ENCODE measurements at regions not wholly inside any gene's neighbourhood (a gene's known extent, or its start where the extent isn't known, plus 50 kb on each side); places are given as distances from the start of the nearest gene placed in this dataset.

- DNase-seq (ENCODE audit: low read depth, low spot score): no peak
Observed at GRCh38 chr10:43912469-43912868, 263.8 kb upstream of the ZNF32 start.

GRCh38 chr10:43906490-43906889 lies 257.8 kb upstream of the ZNF32 start:
- no peak for DNase-seq (ENCODE audit: low read depth, low spot score)

GRCh38 chr10:43905512-43906236 lies 257.0 kb upstream of the ZNF32 start:
- DNase-seq (ENCODE audit: low read depth, low spot score): no peak

GRCh38 chr10:43904844-43905243 lies 256.2 kb upstream of the ZNF32 start:
- no peak for DNase-seq (ENCODE audit: low read depth, low spot score)

- no peak for DNase-seq (ENCODE audit: low read depth, low spot score)
Observed at GRCh38 chr10:43904301-43904700, 255.6 kb upstream of the ZNF32 start.

- no peak for DNase-seq (ENCODE audit: low read depth, low spot score)
Observed at GRCh38 chr10:43903451-43903850, 254.8 kb upstream of the ZNF32 start.

GRCh38 chr10:43902842-43903241 lies 254.2 kb upstream of the ZNF32 start:
- no peak for DNase-seq (ENCODE audit: low read depth, low spot score)

GRCh38 chr10:43901744-43902504 lies 253.2 kb upstream of the ZNF32 start:
- no peak for DNase-seq (ENCODE audit: low read depth, low spot score)

GRCh38 chr10:43901302-43901701 lies 252.6 kb upstream of the ZNF32 start:
- no peak for DNase-seq (ENCODE audit: low read depth, low spot score)

- no peak for DNase-seq (ENCODE audit: low read depth, low spot score)
Observed at GRCh38 chr10:43900571-43900970, 251.9 kb upstream of the ZNF32 start.

- no peak for DNase-seq (ENCODE audit: low read depth, low spot score)
Observed at GRCh38 chr10:43899224-43899959, 250.7 kb upstream of the ZNF32 start.

GRCh38 chr10:43898592-43898991 lies 249.9 kb upstream of the ZNF32 start:
- no peak for DNase-seq (ENCODE audit: low read depth, low spot score)

GRCh38 chr10:43897765-43898419 lies 249.2 kb upstream of the ZNF32 start:
- no peak for DNase-seq (ENCODE audit: low read depth, low spot score)

- no peak for DNase-seq (ENCODE audit: low read depth, low spot score)
Observed at GRCh38 chr10:43892062-43892770, 243.5 kb upstream of the ZNF32 start.

GRCh38 chr10:43891241-43891640 lies 242.6 kb upstream of the ZNF32 start:
- DNase-seq (ENCODE audit: low read depth, low spot score): no peak

- DNase-seq (ENCODE audit: low read depth, low spot score): no peak
Observed at GRCh38 chr10:43890124-43890523, 241.4 kb upstream of the ZNF32 start.

- DNase-seq (ENCODE audit: low read depth, low spot score): no peak
Observed at GRCh38 chr10:43888586-43888985, 239.9 kb upstream of the ZNF32 start.

GRCh38 chr10:43885842-43886241 lies 237.2 kb upstream of the ZNF32 start:
- DNase-seq (ENCODE audit: low read depth, low spot score): no peak

- no peak for DNase-seq (ENCODE audit: low read depth, low spot score)
Observed at GRCh38 chr10:43885252-43885651, 236.6 kb upstream of the ZNF32 start.

GRCh38 chr10:43884501-43885105 lies 235.9 kb upstream of the ZNF32 start:
- no peak for DNase-seq (ENCODE audit: low read depth, low spot score)

- DNase-seq (ENCODE audit: low read depth, low spot score): no peak
Observed at GRCh38 chr10:43882711-43883110, 234.0 kb upstream of the ZNF32 start.
